GM21717 (cell line): ENCODE measurements at regions not wholly inside any gene's neighbourhood (a gene's known extent, or its start where the extent isn't known, plus 50 kb on each side); places are given as distances from the start of the nearest gene placed in this dataset.
"Not testable (repeated sequence)": the region's sequence is repeated elsewhere in the genome, so short reads cannot be mapped to it uniquely, and the experiment has no call there.

Source experiments
- ATAC-seq: cut with Tn5 transposase; IDR thresholded peaks from one replicate; pipeline ENCODE4 v1.9.1; 2021; ENCODE audit warnings: mild to moderate bottlenecking, moderate library complexity; ENCODE audit not compliant: unreplicated experiment

DNA sequence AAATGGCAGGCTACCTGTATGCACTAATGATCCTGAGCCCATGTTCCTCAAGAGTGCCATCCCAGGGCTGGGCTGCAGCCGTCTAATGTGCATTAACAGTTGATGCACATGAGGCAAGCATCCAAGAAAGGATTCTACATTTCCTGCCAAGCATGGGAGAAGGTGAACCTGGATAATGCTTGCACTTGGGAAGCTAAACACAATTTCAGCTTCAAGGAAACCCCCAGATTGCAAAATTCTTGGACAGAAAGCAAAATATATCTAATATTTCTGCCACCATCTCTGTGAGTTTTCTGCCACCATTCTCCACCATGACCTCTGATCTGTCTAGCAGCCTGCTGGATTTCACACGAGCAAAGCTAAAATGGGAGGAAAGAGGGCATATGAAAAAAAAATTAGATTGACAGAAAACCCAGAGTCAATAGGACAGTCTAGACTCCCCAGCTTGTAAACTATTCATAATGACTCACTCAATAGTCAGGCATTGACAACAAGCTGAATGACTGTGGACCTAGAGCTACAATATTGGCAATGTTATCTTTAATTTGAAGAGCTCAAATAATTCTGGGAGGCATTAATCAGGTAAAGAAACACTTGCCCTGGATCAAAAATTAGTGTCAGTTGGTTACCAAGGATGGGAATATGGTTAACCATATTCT lies 91.9 kb upstream of the BCL2L14 start:
- no peak for ATAC-seq

- ATAC-seq = no peak
Observed at GRCh38 chr12:11980115-11980514, 90.6 kb upstream of the BCL2L14 start.

GRCh38 chr12:11981121-11981733 lies 89.5 kb upstream of the BCL2L14 start:
- peak; percentile 85 for ATAC-seq

DNA sequence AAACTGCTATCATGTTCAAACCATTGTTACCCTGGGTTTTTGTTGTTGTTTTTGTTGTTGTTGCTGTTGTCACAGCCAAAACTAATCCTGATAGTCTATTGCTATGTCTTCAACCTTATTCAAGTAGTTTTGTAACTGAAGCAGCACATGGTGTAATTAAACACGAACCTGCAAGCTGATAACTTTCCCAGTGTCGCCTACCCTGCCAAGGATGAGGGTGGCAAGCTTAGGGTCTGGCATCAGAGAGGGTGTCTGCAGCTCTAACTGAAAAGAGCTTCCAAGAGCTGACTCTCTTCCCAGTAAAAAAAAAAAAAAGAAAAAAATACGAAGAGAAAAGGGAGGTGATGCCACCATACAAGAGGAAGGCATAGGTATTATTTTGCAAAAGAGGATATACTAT lies 86.3 kb upstream of the BCL2L14 start:
- no peak for ATAC-seq

- no peak for ATAC-seq
Observed at GRCh38 chr12:11986165-11986564, 84.6 kb upstream of the BCL2L14 start.

GRCh38 chr12:11987901-11988300 lies 82.8 kb upstream of the BCL2L14 start:
- ATAC-seq = no peak

DNA sequence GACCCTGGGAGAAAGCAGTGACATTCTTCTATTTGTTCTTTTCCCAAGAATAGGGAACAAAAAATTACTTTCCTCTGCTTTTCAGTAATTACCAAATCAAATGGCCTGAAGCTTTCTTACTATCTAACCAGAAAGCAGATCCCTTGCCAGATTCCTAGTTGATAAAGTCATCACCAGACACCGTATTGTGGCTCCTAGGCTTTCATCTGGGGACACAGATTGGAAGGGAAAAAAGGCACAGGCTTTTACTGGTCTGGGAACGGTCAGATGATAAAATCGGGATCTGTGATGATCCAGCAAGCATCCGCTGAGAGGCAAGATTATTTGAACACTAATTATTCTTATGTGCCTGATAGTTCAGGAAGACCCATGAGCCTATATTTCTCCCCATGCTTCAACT lies 79.1 kb upstream of the BCL2L14 start:
- no peak for ATAC-seq

- ATAC-seq = no peak
Observed at GRCh38 chr12:11992515-11992914, 78.2 kb upstream of the BCL2L14 start.

GRCh38 chr12:11998307-11998943 lies 72.3 kb upstream of the BCL2L14 start:
- ATAC-seq = not testable (repeated sequence)

DNA sequence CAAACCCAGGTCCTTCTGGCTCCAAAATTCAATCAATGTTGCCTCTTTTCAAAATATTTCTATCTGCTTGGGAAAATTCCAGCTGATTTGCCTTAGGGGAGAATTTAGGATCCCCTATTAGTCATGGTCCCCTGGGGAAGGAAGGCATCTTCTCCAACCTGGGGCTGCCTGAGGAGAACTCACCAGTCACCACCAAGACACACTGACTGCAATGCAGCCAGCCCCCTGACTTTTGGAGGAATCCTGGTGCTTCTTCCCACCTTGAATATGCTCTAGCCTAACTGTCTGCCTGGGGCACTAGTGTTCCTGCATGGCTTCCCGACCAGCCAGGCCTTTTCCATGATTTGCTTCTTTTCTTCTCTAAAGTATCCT lies 71.8 kb upstream of the BCL2L14 start:
- ATAC-seq = no peak

- ATAC-seq = no peak
Observed at GRCh38 chr12:12003609-12004008, 67.1 kb upstream of the BCL2L14 start.

GRCh38 chr12:12004524-12004923 lies 66.2 kb upstream of the BCL2L14 start:
- ATAC-seq = no peak

- ATAC-seq = no peak
Observed at GRCh38 chr12:12007001-12007712, 63.6 kb upstream of the BCL2L14 start.

GRCh38 chr12:12007713-12008231 lies 63.0 kb upstream of the BCL2L14 start:
- no peak for ATAC-seq

GRCh38 chr12:12008232-12008850 lies 62.4 kb upstream of the BCL2L14 start:
- no peak for ATAC-seq

GRCh38 chr12:12008931-12009611 lies 61.7 kb upstream of the BCL2L14 start:
- ATAC-seq = peak; percentile 52

DNA sequence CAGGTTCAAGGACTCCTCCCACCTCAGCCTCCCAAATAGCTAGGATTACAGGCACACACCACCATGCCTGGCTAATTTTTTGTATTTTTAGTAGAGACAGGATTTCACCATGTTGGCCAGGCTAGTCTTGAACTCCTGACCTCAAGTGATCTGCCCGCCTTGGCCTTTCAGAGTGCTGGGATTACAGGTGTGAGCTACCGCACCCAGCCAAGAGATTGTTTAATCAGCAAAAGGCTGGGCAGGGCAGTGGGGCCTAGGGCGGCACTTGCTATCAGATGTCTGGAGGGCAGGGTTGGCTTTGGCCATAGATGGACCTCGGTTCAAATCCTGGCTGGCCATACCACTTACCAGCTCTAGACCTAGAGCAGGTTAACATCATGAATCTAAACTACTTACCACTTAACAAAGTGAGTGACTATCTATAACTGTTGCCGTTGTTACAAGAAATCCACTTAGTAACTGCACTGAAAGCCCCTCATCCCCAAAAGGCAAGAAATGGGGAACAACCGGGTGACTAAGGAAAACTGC lies 60.9 kb upstream of the BCL2L14 start:
- not testable (repeated sequence) for ATAC-seq

DNA sequence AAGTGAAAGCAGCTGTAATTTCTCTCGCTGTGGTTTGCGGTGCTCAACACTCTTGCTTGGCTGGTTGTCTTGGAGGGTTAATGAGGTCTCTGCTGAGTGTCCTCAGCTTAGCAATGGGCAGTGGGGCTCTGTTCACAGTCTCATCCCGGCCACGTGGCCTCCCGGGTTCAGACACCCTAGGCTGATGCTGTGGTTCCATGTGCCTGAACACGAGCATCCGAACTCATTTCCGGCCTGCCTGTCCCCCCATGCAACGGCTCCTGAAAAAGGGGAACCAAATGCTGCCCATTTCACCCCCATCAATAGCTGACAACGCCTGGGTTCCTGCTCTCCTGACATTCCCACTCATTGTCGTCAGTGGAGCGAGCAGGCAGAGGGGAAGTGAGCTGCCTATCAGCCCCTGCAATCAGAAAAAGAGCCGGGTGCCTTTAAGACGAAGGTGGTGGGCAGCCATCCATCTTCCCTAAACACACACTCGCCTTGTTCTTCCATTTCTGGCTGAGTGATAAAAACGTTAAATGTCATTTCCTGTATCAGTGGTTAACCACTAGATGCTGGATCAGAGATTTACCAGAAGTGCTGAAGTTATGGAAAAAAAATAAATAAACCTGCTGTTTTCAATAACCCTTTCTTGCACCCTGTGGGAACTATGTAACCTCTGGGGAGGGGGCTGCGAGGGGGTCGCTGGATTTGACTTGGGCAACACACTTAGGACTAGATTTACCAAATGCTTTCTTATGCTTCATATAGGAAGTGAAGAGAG lies 60.3 kb upstream of the BCL2L14 start:
- ATAC-seq = peak; percentile 54

DNA sequence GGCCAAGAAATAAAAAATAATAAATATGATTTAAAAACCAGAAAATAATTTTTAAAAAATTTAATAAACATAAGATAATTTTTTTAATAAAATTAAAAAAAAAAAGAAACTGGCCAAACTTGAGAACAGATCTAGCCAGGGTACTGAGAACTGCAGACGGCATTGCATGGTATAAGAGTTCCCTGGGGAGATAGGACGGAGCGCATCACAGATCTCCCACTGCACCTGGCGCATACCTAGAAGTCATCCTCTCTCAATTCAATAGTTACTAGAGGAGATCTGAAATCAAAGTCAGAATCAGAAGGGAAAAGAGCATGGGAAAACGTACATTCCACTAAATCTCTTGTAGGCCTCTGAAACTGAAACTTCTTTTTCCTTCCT lies 58.9 kb upstream of the BCL2L14 start:
- ATAC-seq = no peak
